ENCODE measurements at regions not wholly inside any gene's neighbourhood (a gene's known extent, or its start where the extent isn't known, plus 50 kb on each side); places are given as distances from the start of the nearest gene placed in this dataset.

- H3K27ac ChIP-seq (ENCODE audit: insufficient read depth, low read depth, low read length, poor library complexity, severe bottlenecking): no peak overlapping the region
- 94 to 97% methylated on average over 9 of the region's 9 CpGs for WGBS, 2 experiments
These were observed 175.8 kb upstream of the STT3B start for GRCh38 chr3:31356941-31357340.

GRCh38 chr3:31357451-31357850 lies 175.3 kb upstream of the STT3B start:
- Histone ChIP-seq H3K9me3 (ENCODE audit: control insufficient read depth, low read length) (peaks cover 2% of the 10 kb centered on the region), H3K27ac (ENCODE audit: insufficient read depth, low read depth, low read length, poor library complexity, severe bottlenecking) (no peak overlapping the region), H3K36me3 (ENCODE audit: control insufficient read depth, insufficient read depth, low read length) (no peaks in the 10 kb centered on the region), H3K27me3 (ENCODE audit: control insufficient read depth, insufficient read depth, low read length, poor library complexity, severe bottlenecking) (no peaks in the 10 kb centered on the region), H3K4me3 (ENCODE audit: insufficient read depth, low read depth, low read length) (no peak overlapping the region), H3K4me1 (ENCODE audit: control insufficient read depth, insufficient read depth, low read length) (peaks cover 15% of the 10 kb centered on the region)
- 82 to 91% methylated on average over 2 of the region's 2 CpGs for WGBS, 2 experiments

More at GRCh38 chr3:31356941-31357340, 175.8 kb upstream of the STT3B start:
- Histone ChIP-seq H3K27me3 (ENCODE audit: control insufficient read depth, insufficient read depth, low read length, poor library complexity, severe bottlenecking) (no peaks in the 10 kb centered on the region), H3K36me3 (ENCODE audit: control insufficient read depth, insufficient read depth, low read length) (no peaks in the 10 kb centered on the region), H3K4me3 (ENCODE audit: insufficient read depth, low read depth, low read length) (no peak overlapping the region), H3K4me1 (ENCODE audit: control insufficient read depth, insufficient read depth, low read length) (peaks cover 15% of the 10 kb centered on the region), H3K9me3 (ENCODE audit: control insufficient read depth, low read length) (peaks cover 2% of the 10 kb centered on the region)

- Histone ChIP-seq H3K36me3 (ENCODE audit: control insufficient read depth, insufficient read depth, low read length) (no peaks in the 10 kb centered on the region), H3K9me3 (ENCODE audit: control insufficient read depth, low read length) (peaks cover 2% of the 10 kb centered on the region), H3K27ac (ENCODE audit: insufficient read depth, low read depth, low read length, poor library complexity, severe bottlenecking) (no peak overlapping the region), H3K27me3 (ENCODE audit: control insufficient read depth, insufficient read depth, low read length, poor library complexity, severe bottlenecking) (no peaks in the 10 kb centered on the region), H3K4me3 (ENCODE audit: insufficient read depth, low read depth, low read length) (no peak overlapping the region), H3K4me1 (ENCODE audit: control insufficient read depth, insufficient read depth, low read length) (peaks cover 15% of the 10 kb centered on the region)
- 93 to 100% methylated on average over 1 of the region's 1 CpG for WGBS, 2 experiments
These were observed 174.2 kb upstream of the STT3B start for GRCh38 chr3:31358473-31359070.

GRCh38 chr3:31361371-31362273 lies 171.1 kb upstream of the STT3B start:
- Histone ChIP-seq H3K9me3 (ENCODE audit: control insufficient read depth, low read length) (no peaks in the 10 kb centered on the region), H3K27me3 (ENCODE audit: control insufficient read depth, insufficient read depth, low read length, poor library complexity, severe bottlenecking) (no peaks in the 10 kb centered on the region), H3K4me3 (ENCODE audit: insufficient read depth, low read depth, low read length) (no peak overlapping the region), H3K27ac (ENCODE audit: insufficient read depth, low read depth, low read length, poor library complexity, severe bottlenecking) (no peak overlapping the region), H3K4me1 (ENCODE audit: control insufficient read depth, insufficient read depth, low read length) (peaks cover 15% of the 10 kb centered on the region), H3K36me3 (ENCODE audit: control insufficient read depth, insufficient read depth, low read length) (no peaks in the 10 kb centered on the region)
- WGBS, 2 experiments: 58 to 65% methylated on average over 5 to 6 of the region's 6 CpGs

DNA sequence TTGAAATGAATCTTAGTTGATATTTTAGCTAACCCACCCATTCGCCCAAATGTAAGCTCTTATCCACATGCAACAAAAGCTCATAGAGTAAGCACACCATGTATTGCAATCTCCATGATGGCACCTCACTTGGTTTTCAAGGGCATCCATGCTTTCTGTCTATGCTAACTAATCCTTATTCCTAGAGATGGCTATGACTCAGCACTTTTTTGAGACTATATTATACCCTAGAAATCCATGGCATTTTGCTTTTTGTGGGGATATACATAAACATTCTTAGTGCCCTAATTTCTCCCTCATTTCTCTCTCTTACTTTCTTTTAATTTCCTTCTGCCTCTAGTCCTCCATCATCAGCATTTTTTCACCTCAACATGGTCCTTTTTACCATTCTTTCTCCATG lies 168.5 kb upstream of the STT3B start:
- H3K27ac ChIP-seq (ENCODE audit: insufficient read depth, low read depth, low read length, poor library complexity, severe bottlenecking): no peak overlapping the region
- H3K4me1 ChIP-seq (ENCODE audit: control insufficient read depth, insufficient read depth, low read length): peaks cover 15% of the 10 kb centered on the region
- no peak overlapping the region for H3K4me3 ChIP-seq (ENCODE audit: insufficient read depth, low read depth, low read length)
- WGBS, 2 experiments: 89 to 100% methylated on average over 1 of the region's 1 CpG
- no peaks in the 10 kb centered on the region for H3K9me3 ChIP-seq (ENCODE audit: control insufficient read depth, low read length)
- no peaks in the 10 kb centered on the region for H3K27me3 ChIP-seq (ENCODE audit: control insufficient read depth, insufficient read depth, low read length, poor library complexity, severe bottlenecking)
- no peaks in the 10 kb centered on the region for H3K36me3 ChIP-seq (ENCODE audit: control insufficient read depth, insufficient read depth, low read length)

GRCh38 chr3:31364711-31365110 lies 168.0 kb upstream of the STT3B start:
- H3K27ac ChIP-seq (ENCODE audit: insufficient read depth, low read depth, low read length, poor library complexity, severe bottlenecking): no peak overlapping the region
- H3K27me3 ChIP-seq (ENCODE audit: control insufficient read depth, insufficient read depth, low read length, poor library complexity, severe bottlenecking): no peaks in the 10 kb centered on the region

GRCh38 chr3:31367518-31367917 lies 165.2 kb upstream of the STT3B start:
- Histone ChIP-seq H3K36me3 (ENCODE audit: control insufficient read depth, insufficient read depth, low read length) (no peaks in the 10 kb centered on the region), H3K27me3 (ENCODE audit: control insufficient read depth, insufficient read depth, low read length, poor library complexity, severe bottlenecking) (no peaks in the 10 kb centered on the region), H3K4me3 (ENCODE audit: insufficient read depth, low read depth, low read length) (no peak overlapping the region), H3K27ac (ENCODE audit: insufficient read depth, low read depth, low read length, poor library complexity, severe bottlenecking) (no peak overlapping the region), H3K9me3 (ENCODE audit: control insufficient read depth, low read length) (no peaks in the 10 kb centered on the region), H3K4me1 (ENCODE audit: control insufficient read depth, insufficient read depth, low read length) (no peaks in the 10 kb centered on the region)
- 93 to 95% methylated on average over 2 of the region's 2 CpGs for WGBS, 2 experiments

More at GRCh38 chr3:31364711-31365110, 168.0 kb upstream of the STT3B start:
- Histone ChIP-seq H3K9me3 (ENCODE audit: control insufficient read depth, low read length) (no peaks in the 10 kb centered on the region), H3K36me3 (ENCODE audit: control insufficient read depth, insufficient read depth, low read length) (no peaks in the 10 kb centered on the region), H3K4me3 (ENCODE audit: insufficient read depth, low read depth, low read length) (no peak overlapping the region), H3K4me1 (ENCODE audit: control insufficient read depth, insufficient read depth, low read length) (peaks cover 15% of the 10 kb centered on the region)

GRCh38 chr3:31369637-31370379 lies 162.9 kb upstream of the STT3B start:
- Histone ChIP-seq H3K9me3 (ENCODE audit: control insufficient read depth, low read length) (no peaks in the 10 kb centered on the region), H3K27ac (ENCODE audit: insufficient read depth, low read depth, low read length, poor library complexity, severe bottlenecking) (no peak overlapping the region), H3K4me3 (ENCODE audit: insufficient read depth, low read depth, low read length) (no peak overlapping the region), H3K27me3 (ENCODE audit: control insufficient read depth, insufficient read depth, low read length, poor library complexity, severe bottlenecking) (no peaks in the 10 kb centered on the region), H3K36me3 (ENCODE audit: control insufficient read depth, insufficient read depth, low read length) (no peaks in the 10 kb centered on the region), H3K4me1 (ENCODE audit: control insufficient read depth, insufficient read depth, low read length) (no peaks in the 10 kb centered on the region)
- 89 to 92% methylated on average over 2 of the region's 2 CpGs for WGBS, 2 experiments

DNA sequence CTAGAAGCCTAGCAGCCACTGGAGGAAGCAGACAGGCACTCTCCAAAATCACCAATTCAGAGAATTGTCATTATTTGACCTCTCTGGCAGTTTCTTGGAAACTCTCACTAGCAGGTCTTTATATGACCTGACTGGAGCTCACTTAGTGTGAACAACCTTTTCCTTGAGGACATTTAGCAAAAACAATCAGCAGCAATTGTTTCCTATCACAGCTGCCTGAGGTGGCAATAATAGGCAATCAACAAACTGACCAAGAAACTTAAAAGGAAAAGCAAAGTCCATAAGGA lies 162.4 kb upstream of the STT3B start:
- Histone ChIP-seq H3K9me3 (ENCODE audit: control insufficient read depth, low read length) (no peaks in the 10 kb centered on the region), H3K27ac (ENCODE audit: insufficient read depth, low read depth, low read length, poor library complexity, severe bottlenecking) (no peak overlapping the region), H3K4me3 (ENCODE audit: insufficient read depth, low read depth, low read length) (no peak overlapping the region), H3K27me3 (ENCODE audit: control insufficient read depth, insufficient read depth, low read length, poor library complexity, severe bottlenecking) (no peaks in the 10 kb centered on the region), H3K36me3 (ENCODE audit: control insufficient read depth, insufficient read depth, low read length) (no peaks in the 10 kb centered on the region), H3K4me1 (ENCODE audit: control insufficient read depth, insufficient read depth, low read length) (no peaks in the 10 kb centered on the region)

- 92 to 94% methylated on average over 2 of the region's 2 CpGs for WGBS, 2 experiments
- H3K27ac ChIP-seq (ENCODE audit: insufficient read depth, low read depth, low read length, poor library complexity, severe bottlenecking): no peak overlapping the region
These were observed 162.0 kb upstream of the STT3B start for GRCh38 chr3:31370681-31371080.

More at GRCh38 chr3:31370681-31371080, 162.0 kb upstream of the STT3B start:
- Histone ChIP-seq H3K4me1 (ENCODE audit: control insufficient read depth, insufficient read depth, low read length) (no peaks in the 10 kb centered on the region), H3K9me3 (ENCODE audit: control insufficient read depth, low read length) (no peaks in the 10 kb centered on the region), H3K27me3 (ENCODE audit: control insufficient read depth, insufficient read depth, low read length, poor library complexity, severe bottlenecking) (no peaks in the 10 kb centered on the region), H3K4me3 (ENCODE audit: insufficient read depth, low read depth, low read length) (no peak overlapping the region), H3K36me3 (ENCODE audit: control insufficient read depth, insufficient read depth, low read length) (no peaks in the 10 kb centered on the region)

Data from ectodermal cell (in vitro differentiated cells).